WTC11 (cell line): ENCODE measurements at regions not wholly inside any gene's neighbourhood (a gene's known extent, or its start where the extent isn't known, plus 50 kb on each side); places are given as distances from the start of the nearest gene placed in this dataset.

Source experiments
- ATAC-seq: fragments of 200-7000 bp; cut with Tn5 transposase; 2 replicates; pipeline ENCODE4 v1.10.0; 2021; ENCODE audit warnings: mild to moderate bottlenecking, moderate library complexity
- CTCF ChIA-PET: fragments of 300-600 bp; sonication (Branson Sonifier 250); formaldehyde crosslinking; loops from one replicate; lab custom pipeline; 2021; ENCODE audit warnings: antibody characterized with exemption; lab: Charles Lee
- POLR2A ChIA-PET: fragments of 350-600 bp; sonication (Branson Sonifier 250); formaldehyde crosslinking; loops from one replicate; lab custom pipeline; 2021; ENCODE audit warnings: antibody characterized with exemption; lab: Charles Lee
- DNase-seq: peaks from one replicate; pipeline ENCODE4 v3.0.0; 2021; ENCODE audit warnings: low spot score
- H3K27ac Mint-ChIP-seq: 2 replicates; pipeline ENCODE4 v1.8.0; 2021; ENCODE audit warnings: mixed read lengths
- H3K27me3 Mint-ChIP-seq: 2 replicates; pipeline ENCODE4 v1.8.0; 2021; ENCODE audit warnings: low read depth, mild to moderate bottlenecking, moderate library complexity, mixed read lengths
- H3K36me3 Mint-ChIP-seq: 2 replicates; pipeline ENCODE4 v1.8.0; 2021; ENCODE audit warnings: mixed read lengths
- H3K4me1 Mint-ChIP-seq: 2 replicates; pipeline ENCODE4 v1.8.0; 2022; ENCODE audit warnings: mixed read lengths
- H3K4me3 Mint-ChIP-seq: 2 replicates; pipeline ENCODE4 v1.8.0; 2021; ENCODE audit warnings: mild to moderate bottlenecking, moderate library complexity, mixed read lengths
- H3K9me3 Mint-ChIP-seq: 2 replicates; pipeline ENCODE4 v1.8.0; 2021; ENCODE audit warnings: mixed read lengths
- AR ChIP-seq: fragments of 250-450 bp; sonication (Bioruptor Pico); IDR thresholded peaks from 2 replicates; pipeline ENCODE4 v1.9.0; 2021; ENCODE audit warnings: mild to moderate bottlenecking
- ATF3 ChIP-seq: sonication (generic); formaldehyde crosslinking; conservative IDR thresholded peaks from 2 replicates; pipeline ENCODE4 v1.8.1; 2022; ENCODE audit warnings: mild to moderate bottlenecking, missing genetic modification reagents
- CTCF ChIP-seq: fragments of 200-600 bp; IDR thresholded peaks from 2 replicates; pipeline ENCODE4 v1.8.0; 2022; ENCODE audit warnings: antibody characterized with exemption
- E2F4 ChIP-seq: sonication (generic); formaldehyde crosslinking; IDR thresholded peaks from 2 replicates; pipeline ENCODE4 v1.8.1; 2022; ENCODE audit warnings: low read depth, mild to moderate bottlenecking, moderate library complexity, missing genetic modification reagents, borderline replicate concordance
- E2F5 ChIP-seq: sonication (generic); formaldehyde crosslinking; IDR thresholded peaks from 2 replicates; pipeline ENCODE4 v1.8.1; 2022; ENCODE audit warnings: mild to moderate bottlenecking, moderate library complexity, missing genetic modification reagents
- EMX1 ChIP-seq: fragments of 250-450 bp; sonication (Bioruptor Pico); IDR thresholded peaks from 2 replicates; pipeline ENCODE4 v1.8.0; 2021; ENCODE audit warnings: mild to moderate bottlenecking
- ESRRA ChIP-seq: sonication (generic); formaldehyde crosslinking; IDR thresholded peaks from 2 replicates; pipeline ENCODE4 v1.8.1; 2022; ENCODE audit warnings: mild to moderate bottlenecking, missing genetic modification reagents, borderline replicate concordance
- FOXP1 ChIP-seq: sonication (generic); formaldehyde crosslinking; IDR thresholded peaks from 2 replicates; pipeline ENCODE4 v1.8.0; 2022; ENCODE audit warnings: missing genetic modification reagents, mild to moderate bottlenecking, moderate library complexity, borderline replicate concordance
- GABPB1 ChIP-seq: sonication (generic); formaldehyde crosslinking; IDR thresholded peaks from 2 replicates; pipeline ENCODE4 v1.8.1; 2023; ENCODE audit warnings: mild to moderate bottlenecking, missing genetic modification reagents
- JAZF1 ChIP-seq: fragments of 250-450 bp; sonication (Bioruptor Pico); IDR thresholded peaks from 2 replicates; pipeline ENCODE4 v1.9.0; 2021; ENCODE audit warnings: moderate library complexity, mild to moderate bottlenecking, inconsistent platforms
- KAT7 ChIP-seq: sonication (generic); formaldehyde crosslinking; IDR thresholded peaks from 2 replicates; pipeline ENCODE4 v1.8.1; 2023; ENCODE audit warnings: missing genetic modification reagents, mild to moderate bottlenecking, borderline replicate concordance
- NFATC4 ChIP-seq: fragments of 250-450 bp; sonication (Bioruptor Pico); IDR thresholded peaks from 2 replicates; pipeline ENCODE4 v1.9.0; 2021; ENCODE audit warnings: mild to moderate bottlenecking
- NFE2L1 ChIP-seq: sonication (generic); formaldehyde crosslinking; IDR thresholded peaks from 2 replicates; pipeline ENCODE4 v1.8.1; 2023; ENCODE audit warnings: missing genetic modification reagents
- NR1H2 ChIP-seq: sonication (generic); formaldehyde crosslinking; IDR thresholded peaks from 2 replicates; pipeline ENCODE4 v1.9.0; 2021; ENCODE audit warnings: mild to moderate bottlenecking, moderate library complexity, missing genetic modification reagents
- NR3C1 ChIP-seq: sonication (generic); formaldehyde crosslinking; conservative IDR thresholded peaks from 2 replicates; pipeline ENCODE4 v1.8.1; 2023; ENCODE audit warnings: low read depth, mild to moderate bottlenecking, missing genetic modification reagents
- OVOL2 ChIP-seq: fragments of 250-450 bp; sonication (Bioruptor Pico); IDR thresholded peaks from 2 replicates; pipeline ENCODE4 v1.9.0; 2021; ENCODE audit warnings: mild to moderate bottlenecking, borderline replicate concordance
- TCF7 ChIP-seq: sonication (generic); formaldehyde crosslinking; IDR thresholded peaks from 2 replicates; pipeline ENCODE4 v1.8.0; 2022; ENCODE audit warnings: mild to moderate bottlenecking, low read depth, missing genetic modification reagents, moderate library complexity
- USF2 ChIP-seq: sonication (generic); formaldehyde crosslinking; IDR thresholded peaks from 2 replicates; pipeline ENCODE4 v1.8.1; 2023; ENCODE audit warnings: mild to moderate bottlenecking, missing genetic modification reagents, moderate library complexity
- ZBTB21 ChIP-seq: sonication (generic); formaldehyde crosslinking; IDR thresholded peaks from 2 replicates; pipeline ENCODE4 v1.8.1; 2023; ENCODE audit warnings: mild to moderate bottlenecking, missing genetic modification reagents, borderline replicate concordance
- ZMAT4 ChIP-seq: fragments of 250-450 bp; sonication (Bioruptor Pico); IDR thresholded peaks from 2 replicates; pipeline ENCODE4 v1.9.0; 2021; ENCODE audit warnings: mild to moderate bottlenecking
- ZNF219 ChIP-seq: sonication (generic); formaldehyde crosslinking; IDR thresholded peaks from 2 replicates; pipeline ENCODE4 v1.8.0; 2023; ENCODE audit warnings: missing genetic modification reagents, mild to moderate bottlenecking, borderline replicate concordance
- ZNF396 ChIP-seq: fragments of 250-450 bp; sonication (Bioruptor Pico); IDR thresholded peaks from 2 replicates; pipeline ENCODE4 v1.8.0; 2021; ENCODE audit warnings: mild to moderate bottlenecking, moderate library complexity, borderline replicate concordance
- ZNF532 ChIP-seq: fragments of 250-450 bp; sonication (Bioruptor Pico); IDR thresholded peaks from 2 replicates; pipeline ENCODE4 v1.9.0; 2021; ENCODE audit warnings: mild to moderate bottlenecking, borderline replicate concordance

- Mint-ChIP-seq H3K27me3 (no peaks in the 10 kb centered on the region), H3K4me1 (peaks cover 12% of the 10 kb centered on the region), H3K4me3 (no peak overlapping the region), H3K36me3 (no peaks in the 10 kb centered on the region), H3K9me3 (peaks cover 4% of the 10 kb centered on the region; the same call in 1 of the 2 replicates), H3K27ac (no peak overlapping the region)
- ATAC-seq (no peak), DNase-seq (no peak)
- ChIA-PET POLR2A (no interaction called here), CTCF (no interaction called here)
- no peak for TF ChIP-seq NR1H2
- TF ChIP-seq ATF3: no peak
- no peak for TF ChIP-seq FOXP1
- no peak for TF ChIP-seq NFE2L1 (CRISPR knock-in tag)
- TF ChIP-seq CTCF: no peak
- TF ChIP-seq ZMAT4: no peak
- TF ChIP-seq NR3C1: no peak
- no peak for TF ChIP-seq USF2
- no peak for TF ChIP-seq ZNF532 (CRISPR knock-in tag)
- no peak for TF ChIP-seq OVOL2 (CRISPR knock-in tag)
- no peak for TF ChIP-seq TCF7 (CRISPR knock-in tag)
- TF ChIP-seq E2F5 (CRISPR knock-in tag): no peak
- TF ChIP-seq ZNF396 (CRISPR knock-in tag): no peak
Measured at GRCh38 chr2:234300391-234300925, 196.4 kb downstream of the ARL4C start.

- DNase-seq (no peak), ATAC-seq (no peak)
- peaks cover 4% of the 10 kb centered on the region for H3K4me1 Mint-ChIP-seq
- H3K36me3 Mint-ChIP-seq: no peaks in the 10 kb centered on the region
- H3K27ac Mint-ChIP-seq: no peak overlapping the region
- peaks cover 4% of the 10 kb centered on the region; the same call in 1 of the 2 replicates for H3K9me3 Mint-ChIP-seq
- H3K4me3 Mint-ChIP-seq: no peak overlapping the region
- H3K27me3 Mint-ChIP-seq: no peaks in the 10 kb centered on the region
- POLR2A ChIA-PET: no interaction called here
- CTCF ChIA-PET: interaction anchor here (1.3 kb wide), 1 partner anchor 10 kb away, joined by 5 read pairs; no protein-coding TSS in a partner anchor
- no peak for TF ChIP-seq GABPB1 (CRISPR knock-in tag)
- TF ChIP-seq NR1H2: no peak
- TF ChIP-seq ZNF219: no peak
- TF ChIP-seq EMX1 (CRISPR knock-in tag): no peak
- no peak for TF ChIP-seq ESRRA (CRISPR knock-in tag)
- no peak for TF ChIP-seq AR (CRISPR knock-in tag)
- no peak for TF ChIP-seq ZBTB21 (CRISPR knock-in tag)
- TF ChIP-seq E2F4 (CRISPR knock-in tag): no peak
- TF ChIP-seq NFATC4 (CRISPR knock-in tag): no peak
- no peak for TF ChIP-seq KAT7 (CRISPR knock-in tag)
- no peak for TF ChIP-seq JAZF1 (CRISPR knock-in tag)
Measured at GRCh38 chr2:234298918-234299317, 198.0 kb downstream of the ARL4C start.
